ENCODE measurements at regions not wholly inside any gene's neighbourhood (a gene's known extent, or its start where the extent isn't known, plus 50 kb on each side); places are given as distances from the start of the nearest gene placed in this dataset.
"Not testable (repeated sequence)": the region's sequence is repeated elsewhere in the genome, so short reads cannot be mapped to it uniquely, and the experiment has no call there.

DNA sequence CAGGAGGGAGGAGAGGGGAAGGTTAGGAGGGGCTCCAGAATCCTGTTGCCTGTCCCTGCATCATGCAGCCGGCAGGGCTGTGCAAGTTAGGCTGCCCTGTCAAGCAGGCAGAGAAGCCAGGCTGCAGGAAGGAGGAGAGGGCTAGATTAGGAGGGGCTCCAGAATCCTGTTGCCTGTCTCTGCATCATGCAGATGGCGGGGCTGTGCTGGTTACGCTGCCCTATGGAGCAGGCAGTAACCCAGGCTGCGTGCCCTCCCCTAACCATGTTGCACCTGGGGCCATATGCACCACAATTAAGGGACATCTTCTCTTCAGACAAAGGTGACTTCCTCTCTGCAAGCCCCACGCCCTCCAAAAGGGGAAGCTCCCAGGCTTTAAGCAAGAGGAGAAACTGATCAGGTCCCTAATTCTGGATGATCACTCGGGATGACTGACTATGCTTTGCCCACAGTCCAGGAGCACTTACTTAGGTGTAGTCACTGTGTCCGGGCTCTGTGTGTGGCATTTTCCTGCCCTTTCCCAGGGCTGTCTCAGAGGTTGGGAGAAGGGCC is 457.4 kb downstream of the SETD4 start:
- no peak for DNase-seq (ENCODE audit: low read depth)

DNA sequence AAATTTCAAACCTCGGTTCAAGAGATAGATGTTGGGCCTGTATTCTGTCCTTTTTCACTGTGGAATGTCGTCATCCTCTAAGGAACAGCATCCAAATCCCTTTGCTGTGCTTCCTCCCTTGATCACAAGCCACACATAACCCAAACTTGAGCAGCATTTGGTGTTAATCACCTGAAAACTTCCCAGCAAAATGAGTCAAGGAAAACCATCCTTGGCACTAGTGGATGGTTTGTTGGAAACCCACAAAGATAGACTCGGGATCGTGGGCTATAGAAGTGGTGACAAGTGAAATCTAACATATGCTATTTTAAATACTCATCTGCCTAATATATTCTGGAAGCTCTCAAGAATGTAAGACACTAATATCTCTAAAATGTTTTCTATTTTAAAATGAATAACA is 459.1 kb downstream of the SETD4 start:
- no peak for DNase-seq (ENCODE audit: low read depth)

DNA sequence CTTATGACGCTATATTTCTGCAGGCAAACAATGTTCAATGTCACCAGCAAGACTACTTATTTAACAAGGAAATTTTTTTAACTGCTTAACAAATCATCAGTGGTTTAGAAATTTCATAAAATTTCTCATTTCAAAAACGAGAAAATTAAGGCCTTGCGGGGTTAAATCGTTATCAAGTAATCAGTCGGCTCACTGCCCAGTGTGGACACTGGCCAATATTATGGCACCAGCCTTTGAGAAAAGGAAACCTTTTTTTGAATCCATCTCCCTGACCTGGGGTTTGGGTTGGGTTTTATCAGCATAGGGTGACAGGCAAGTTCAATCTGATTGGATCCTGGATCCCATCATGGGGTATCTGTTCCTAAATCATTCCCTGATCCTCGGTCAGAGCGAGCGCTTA is 461.2 kb downstream of the SETD4 start:
- no peak for DNase-seq (ENCODE audit: low read depth)

DNA sequence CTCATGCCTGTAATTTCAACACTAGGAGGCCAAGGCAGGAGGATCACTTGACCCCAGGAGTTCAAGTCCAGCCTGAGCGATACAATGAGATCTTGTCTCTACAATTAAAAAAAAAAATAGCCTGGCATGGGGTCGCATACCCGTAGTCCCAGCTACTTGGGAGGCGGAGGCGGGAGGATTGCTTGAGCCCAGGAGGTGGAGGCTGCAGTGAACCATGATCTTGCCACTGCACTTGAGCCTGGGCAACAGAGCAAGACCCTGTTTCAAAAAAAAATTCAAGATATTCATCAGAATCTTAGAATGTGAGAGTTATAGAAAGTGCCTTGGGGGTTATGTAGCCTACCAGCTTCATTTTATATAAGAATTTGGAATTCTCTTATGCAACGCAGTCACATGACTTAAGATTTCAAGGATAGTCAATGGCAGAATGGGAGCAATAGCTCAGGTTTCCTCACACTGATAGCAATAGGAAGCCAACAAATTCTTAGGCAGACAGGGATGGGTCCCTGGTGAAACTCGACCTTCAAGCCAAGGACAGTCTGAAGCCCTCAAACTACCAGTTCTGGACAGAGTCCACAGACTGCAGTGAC is 462.5 kb downstream of the SETD4 start:
- DNase-seq (ENCODE audit: low read depth): no peak

DNA sequence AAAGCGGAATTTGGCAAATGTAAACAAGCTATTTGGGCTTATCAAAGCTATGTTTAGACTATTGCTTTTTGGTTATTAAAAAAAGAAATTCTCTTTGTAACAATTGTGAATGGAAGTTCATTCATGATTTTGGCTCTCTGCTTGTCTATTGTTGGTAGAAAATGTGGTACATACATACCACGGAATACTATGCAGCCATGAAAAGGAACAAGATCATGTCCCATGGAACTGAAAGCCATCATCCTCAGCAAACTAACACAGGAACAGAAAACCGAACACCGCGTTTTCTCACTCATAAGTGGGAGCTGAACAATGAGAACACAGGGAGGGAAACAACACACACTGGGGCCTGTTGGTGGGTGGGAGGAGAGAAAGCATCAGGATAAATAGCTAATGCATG is 465.4 kb downstream of the SETD4 start:
- DNase-seq (ENCODE audit: low read depth): no peak

DNA sequence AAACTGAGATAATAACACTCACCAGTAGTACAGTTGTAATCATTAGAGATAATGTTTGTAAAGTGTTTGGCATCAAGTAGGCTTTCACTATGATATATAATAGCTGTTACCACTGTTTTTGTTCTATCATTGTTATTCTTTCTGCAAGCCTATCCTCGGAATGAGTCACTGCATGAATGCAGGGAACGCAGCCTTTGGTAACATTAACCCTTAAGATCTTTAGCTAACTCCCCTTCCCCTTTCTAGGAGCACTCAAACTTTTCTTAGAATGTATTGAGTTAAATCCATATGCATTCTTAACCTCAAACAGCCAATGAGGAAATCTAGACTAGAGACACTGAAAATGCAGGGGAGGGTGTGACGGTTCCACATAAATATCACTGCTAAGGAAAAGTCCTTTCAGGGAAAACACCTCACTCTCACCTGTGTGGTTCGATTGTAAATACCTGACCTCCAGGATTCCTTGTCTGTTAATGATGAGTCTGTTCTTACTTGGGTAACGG is 467.3 kb downstream of the SETD4 start:
- DNase-seq (ENCODE audit: low read depth): no peak

DNA sequence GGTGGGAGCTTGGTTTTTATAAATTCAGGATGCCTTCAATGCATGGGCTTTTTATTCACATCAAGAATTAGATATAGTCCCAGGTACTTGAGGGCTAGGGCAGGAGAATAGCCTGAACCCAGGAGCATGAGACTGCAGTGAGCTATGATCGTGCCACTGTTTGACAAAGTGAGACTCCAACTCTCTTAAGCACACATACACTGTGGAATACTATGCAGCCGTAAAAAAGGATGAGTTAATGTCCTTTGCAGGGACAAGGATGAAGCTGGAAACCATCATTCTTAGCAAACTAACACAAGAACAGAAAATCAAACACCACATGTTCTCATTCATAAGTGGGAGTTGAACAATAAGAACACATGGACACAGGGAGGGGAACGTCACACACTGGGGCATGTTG is 470.0 kb downstream of the SETD4 start:
- not testable (repeated sequence) for DNase-seq (ENCODE audit: low read depth)

DNA sequence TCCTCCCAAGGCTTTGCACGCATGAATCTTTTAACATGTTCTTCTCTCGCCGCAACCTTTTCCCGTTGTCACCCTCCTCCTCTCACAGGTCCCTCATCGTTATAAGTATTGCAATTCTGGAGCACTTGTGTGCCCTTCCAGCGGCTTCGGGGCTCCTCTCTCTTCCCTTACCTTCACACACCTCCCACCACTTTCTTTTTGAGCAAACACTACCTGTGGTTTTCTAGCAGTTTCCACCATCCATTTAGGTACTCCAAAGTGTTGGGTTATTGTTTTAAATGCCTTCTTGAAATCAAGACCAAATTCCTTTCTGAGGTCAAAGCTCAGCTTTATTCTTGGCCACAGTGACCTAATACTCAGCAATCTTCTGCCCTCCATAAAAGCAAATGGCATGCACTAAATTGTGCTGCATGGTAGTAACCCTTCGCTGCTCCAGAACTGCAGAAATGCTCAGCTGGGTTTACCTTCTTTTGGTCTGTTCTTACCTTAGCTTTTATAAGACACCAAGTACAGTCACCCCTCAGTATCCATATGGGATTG is 472.4 kb downstream of the SETD4 start:
- no peak for DNase-seq (ENCODE audit: low read depth)

DNA sequence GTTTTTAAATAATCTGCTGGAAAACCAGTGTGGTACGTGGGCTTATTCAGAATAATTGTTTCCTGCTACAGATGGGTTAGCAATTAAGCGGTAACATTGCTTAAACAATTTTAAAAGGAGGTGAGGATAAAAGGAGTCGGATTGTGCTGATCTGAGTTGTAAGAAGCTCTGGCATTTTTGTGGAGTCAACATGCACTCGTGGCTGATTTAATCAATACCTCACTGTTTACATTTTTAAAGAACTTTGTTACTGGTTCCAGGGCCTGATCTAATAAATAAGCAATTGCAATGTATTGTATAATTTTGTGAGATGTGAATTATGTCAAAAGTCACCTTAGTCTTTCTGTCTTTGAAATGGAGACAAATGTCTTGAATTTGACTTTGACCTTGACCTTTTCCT is 474.0 kb downstream of the SETD4 start:
- no peak for DNase-seq (ENCODE audit: low read depth)

DNA sequence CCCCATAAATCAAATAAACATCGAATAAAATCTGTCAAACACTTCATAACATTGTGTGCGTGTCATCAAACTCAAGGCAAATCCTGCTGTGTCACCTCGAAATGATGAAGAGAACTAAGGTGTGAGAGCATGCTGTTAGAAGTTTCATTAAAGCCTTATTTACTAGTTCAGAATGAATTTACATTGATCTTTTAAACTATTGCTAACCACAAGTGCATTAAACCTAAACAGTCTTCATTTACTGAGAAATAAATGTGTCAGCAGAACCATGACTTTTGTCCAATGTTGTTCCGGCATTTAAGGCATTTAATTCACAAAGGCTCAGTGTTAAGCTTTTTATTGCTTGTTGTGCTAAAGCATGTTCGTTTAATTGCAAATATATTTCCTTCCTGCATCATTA is 474.4 kb downstream of the SETD4 start:
- no peak for DNase-seq (ENCODE audit: low read depth)

DNA sequence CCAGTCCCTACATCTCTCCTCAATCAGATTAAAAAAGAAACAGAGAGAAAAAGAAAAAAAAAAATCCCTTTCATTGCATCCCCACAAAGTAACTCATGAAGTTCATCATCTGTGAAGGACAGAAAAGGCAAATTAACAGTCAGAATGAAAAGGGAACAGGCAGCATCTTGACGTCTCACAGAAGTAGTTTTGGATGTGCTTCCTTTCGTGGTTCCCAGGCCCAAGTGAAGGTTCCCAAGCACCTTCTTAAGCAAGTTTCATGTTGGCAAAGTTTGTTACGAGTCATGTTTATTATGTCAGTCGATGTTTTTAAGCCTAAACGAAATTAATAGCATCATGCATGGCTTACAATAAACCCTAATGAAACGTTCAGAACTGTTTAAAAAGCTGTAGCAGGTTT is 475.2 kb downstream of the SETD4 start:
- no peak for DNase-seq (ENCODE audit: low read depth)

DNA sequence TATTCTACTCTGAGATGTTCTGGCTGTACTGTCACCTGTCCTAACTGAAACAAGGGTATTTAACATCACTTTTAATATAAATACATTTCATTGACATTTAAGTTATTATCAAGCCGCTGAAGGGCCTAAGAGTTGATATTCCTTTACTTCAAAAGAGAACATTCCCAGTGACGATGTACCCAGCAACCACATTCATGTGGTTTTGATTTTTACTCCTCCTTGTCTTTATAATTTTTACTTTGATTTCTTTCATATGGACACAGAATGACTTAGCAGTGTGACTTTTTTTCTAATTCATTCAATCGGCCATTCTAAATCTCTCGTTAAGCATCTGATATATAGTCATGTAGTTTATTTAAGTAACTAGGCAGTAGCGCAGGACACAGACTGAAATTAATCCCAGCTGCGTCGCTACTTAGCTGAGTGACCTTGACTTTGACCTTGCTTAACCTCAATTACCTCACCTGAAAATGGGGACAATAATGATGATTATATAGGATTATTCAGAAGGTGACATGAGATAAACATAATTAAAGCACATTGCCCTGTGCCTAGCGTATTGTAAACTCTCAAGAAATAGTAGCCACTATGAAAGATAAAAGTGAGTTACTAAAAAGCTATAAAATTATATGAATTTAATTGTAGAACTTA is 476.6 kb downstream of the SETD4 start:
- DNase-seq (ENCODE audit: low read depth): no peak

DNA sequence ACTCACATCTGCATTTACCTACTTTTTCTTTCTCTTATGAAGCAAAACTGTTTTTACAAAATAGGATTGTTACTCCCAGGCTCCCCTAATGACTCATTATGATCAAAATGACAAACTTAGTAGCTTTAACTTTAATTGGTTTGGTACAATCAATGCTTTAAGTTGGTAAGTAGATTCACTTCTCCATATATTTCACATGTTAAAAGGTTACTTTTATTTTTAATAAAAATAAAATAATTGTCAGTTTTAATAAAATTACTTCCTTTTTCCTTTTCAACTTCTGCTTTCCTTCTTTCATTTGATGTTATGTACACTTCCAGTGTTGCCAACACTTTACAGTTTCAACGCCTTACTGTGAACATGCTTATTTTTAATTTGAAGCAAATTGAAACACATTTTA is 477.6 kb downstream of the SETD4 start:
- no peak for DNase-seq (ENCODE audit: low read depth)

DNA sequence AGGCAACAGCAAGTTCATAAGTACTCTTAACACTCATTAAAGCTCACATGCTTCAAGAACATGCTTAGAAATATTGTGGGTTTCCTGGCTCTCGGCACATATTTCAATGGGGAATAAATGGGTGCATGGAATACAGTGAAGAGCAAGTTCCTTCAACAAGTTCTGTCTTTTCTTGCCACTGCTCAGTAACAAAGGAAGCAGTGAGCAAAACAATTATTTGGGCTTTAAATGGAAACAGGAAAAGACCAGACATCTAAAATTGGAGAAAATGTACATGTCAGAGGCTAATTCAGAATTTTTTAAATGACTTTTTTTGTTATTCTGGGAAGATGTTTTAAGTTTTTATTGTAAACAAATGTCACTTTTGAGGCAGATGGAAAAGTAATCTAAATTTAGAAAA is 478.7 kb downstream of the SETD4 start:
- DNase-seq (ENCODE audit: low read depth): no peak

DNA sequence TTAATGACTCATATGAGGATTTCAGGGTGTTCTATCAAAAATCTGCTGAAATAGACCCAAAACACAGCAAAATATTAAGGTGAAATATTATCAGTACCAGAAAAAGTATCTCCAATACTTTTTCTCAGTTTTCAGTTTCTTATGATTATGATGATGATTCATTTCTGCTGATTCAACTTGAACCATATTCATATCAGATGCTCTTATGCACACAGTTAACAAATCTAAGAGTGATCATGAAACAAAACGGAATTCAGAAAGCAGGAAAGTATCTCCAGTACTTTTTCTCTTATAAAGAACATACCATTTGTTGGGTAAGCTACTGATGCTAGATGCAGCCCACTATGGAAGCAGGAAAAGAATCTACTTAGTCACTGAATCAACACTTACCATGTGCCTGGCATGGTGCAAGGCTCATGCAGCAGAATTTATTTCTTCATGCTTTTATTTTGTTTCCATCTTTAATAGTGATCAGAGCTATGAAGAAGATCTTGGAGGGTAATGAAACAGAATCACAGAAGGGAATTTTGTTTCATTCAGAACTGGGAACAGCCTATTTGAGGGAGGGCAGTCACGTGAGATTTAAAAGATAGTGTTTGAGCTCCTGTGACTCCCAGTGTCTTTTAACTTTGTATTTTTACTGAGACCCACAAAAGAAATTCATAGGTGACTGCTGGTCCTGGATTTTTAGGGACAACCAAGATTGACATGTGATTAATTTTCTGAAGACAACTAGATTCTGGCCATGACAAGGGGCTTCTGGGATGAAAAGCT is 480.6 kb downstream of the SETD4 start:
- no peak for DNase-seq (ENCODE audit: low read depth)

DNA sequence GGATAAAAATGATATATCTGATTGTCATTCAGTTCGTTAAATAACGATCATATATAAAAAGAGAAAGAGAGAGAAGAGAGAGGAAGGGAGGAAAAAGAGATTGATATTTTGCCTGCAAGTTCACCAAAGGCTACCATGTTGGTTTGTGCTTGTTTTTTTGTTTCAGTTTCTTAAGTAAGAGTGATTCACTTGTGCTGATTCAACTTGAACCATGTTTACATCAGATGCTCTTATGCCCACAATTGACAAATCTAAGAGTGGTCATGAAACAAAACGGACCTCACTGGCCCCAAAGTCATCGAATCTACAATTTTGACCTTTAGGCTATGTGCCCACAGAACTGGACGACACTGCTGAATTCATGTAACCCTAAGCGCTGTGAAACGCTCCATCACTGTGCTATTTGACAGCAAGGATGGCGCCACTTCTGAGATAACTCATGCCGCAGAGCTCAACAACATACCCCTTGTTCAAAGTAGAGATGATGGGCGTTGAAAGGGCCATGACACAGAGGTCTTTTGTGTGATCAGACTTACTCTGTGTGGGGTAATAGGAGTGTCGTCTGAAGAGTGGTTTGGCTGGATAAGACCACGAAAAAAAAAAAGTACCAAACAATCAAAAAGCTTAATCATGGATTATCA is 481.4 kb downstream of the SETD4 start:
- no peak for DNase-seq (ENCODE audit: low read depth)

DNA sequence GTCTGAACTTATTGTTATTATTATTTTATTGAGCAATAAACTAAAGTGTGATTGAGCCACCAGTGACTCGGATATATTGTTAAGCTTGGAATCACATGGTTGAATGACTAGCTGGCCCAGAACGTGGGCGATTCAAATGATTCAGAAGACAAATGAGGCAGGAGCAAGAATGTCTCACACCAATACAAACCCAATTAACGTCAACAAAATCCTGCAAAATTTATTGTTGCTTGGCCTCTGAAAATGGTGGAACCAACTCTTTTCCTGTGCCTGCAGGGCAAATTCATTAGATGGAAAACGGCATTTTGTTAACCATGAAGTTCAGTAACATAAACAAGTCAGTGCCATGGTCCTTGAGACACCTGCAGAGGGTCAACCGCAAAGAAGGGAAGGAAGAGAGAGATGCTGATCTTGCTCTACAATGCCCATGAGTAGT is 482.0 kb downstream of the SETD4 start:
- DNase-seq (ENCODE audit: low read depth): no peak

DNA sequence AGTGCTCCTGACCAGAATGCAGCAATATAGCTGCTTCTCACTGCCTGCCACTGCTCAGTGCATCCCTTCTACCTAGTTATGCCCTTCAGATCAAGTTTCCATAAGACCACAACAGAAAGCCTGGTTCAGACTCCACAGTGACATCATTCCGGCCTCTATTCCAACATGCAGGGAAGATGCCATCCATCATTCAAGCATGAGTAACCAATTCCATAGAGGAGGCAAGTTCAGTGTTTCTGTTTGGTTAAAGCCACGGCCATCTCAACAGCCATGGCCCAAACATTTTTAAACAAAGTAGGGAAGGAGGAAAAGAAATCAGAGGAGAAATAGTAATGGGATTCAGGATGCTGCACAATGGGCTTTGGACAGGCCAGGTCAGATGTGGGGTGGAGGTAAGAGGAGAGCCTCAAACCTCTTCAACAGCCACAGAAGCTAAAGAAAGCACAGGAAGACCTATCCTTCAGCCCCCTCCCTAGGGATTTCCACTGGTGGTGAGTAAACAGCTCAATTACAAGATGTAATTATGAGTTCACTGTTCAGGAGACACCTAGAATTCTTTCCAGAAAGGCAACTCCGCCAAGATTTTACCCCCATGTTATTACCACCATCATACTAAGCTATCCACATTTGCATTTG is 484.9 kb downstream of the SETD4 start:
- no peak for DNase-seq (ENCODE audit: low read depth)

DNA sequence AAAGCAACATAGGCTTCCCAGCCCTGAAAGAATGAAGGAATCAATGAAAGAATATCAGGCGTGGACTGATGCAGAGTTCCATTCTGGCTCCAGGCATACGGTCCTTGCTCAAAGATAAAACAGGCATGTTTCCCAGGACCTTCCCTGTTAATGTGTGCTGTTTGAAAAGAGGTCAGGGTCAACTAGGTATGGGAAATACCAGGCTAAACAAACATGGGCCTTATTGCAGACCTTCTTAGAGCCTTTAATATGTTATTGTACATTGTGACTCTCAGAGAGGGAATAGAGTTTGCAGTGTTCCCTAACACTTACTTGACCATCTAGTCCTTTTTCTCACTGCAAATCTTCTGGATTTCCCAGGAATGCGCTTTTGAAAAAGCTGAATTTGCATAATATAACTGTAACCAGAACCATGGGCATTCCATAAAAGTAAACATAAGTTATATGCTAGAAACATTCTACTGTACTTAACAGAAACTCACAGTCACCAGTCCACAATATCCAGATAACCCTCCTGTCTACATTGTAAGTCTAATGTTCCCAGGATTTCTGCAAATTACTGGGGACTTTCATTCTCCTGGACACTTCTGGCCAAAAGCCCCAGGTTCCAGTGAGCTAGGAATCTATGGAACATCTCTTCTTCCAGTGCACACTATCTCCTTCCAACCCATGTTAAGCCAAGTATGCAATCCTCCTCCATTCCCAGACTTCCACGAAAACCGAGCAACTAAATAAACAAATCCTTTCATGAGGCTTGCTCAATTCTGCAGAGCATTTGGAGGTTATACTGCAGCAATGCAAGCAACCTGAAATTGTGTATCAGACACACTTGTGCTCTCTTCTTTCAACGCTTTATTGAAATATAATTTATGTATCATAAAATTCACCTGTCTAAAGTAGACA is 486.6 kb downstream of the SETD4 start:
- no peak for DNase-seq (ENCODE audit: low read depth)

DNA sequence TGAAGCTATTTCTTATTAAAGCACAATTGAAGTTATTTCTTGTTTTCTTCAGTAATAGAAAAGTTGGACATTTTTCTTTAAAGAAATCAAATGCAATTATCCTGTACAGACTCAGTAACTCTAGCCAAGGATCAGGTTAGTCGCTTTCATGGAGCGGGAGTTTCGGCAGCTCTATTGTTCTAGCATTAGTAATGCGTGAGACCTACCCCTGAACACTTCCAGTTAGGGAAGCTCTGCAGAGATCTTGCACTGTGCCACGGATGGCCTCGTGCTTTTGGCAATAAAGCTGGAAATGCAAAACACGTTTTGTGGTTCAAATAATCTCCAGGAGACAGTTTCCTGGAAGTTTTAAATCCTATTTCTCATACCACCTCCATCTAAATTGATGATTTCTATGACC is 488.4 kb downstream of the SETD4 start:
- no peak for DNase-seq (ENCODE audit: low read depth)

DNA sequence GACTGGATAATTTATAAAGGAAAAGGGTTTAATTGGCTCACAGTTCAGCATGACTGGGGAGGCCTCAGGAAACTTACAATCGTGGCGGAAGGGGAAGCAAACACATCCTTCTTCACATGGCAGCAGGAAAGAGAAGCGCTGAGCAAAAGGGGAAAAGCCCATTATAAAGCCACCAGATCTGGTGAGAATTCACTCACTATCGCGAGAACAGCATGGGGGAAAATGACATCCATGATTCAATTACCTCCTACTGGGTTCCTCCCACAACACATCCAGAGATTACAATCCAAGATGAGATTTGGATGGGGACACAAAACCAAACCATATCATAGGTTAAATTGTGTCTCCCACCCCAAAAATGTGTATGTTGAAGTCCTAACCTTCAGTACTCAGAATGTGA is 491.7 kb downstream of the SETD4 start:
- no peak for DNase-seq (ENCODE audit: low read depth)
